Gastroesophageal sphincter (tissue), 4 donors: ENCODE measurements at regions not wholly inside any gene's neighbourhood (a gene's known extent, or its start where the extent isn't known, plus 50 kb on each side); places are given as distances from the start of the nearest gene placed in this dataset.

ENCODE experiments used
- ATAC-seq: fragments of 150-250 bp; one replicate; pipeline ENCODE4 v1.9.1; 2016; ENCODE audit warnings: mild to moderate bottlenecking, moderate library complexity
- H3K27ac ChIP-seq, 4 donors: fragments of 200-600 bp; sonication (generic) in 3 of 4; 1 replicate in 3 of 4; 2 replicates in 1 of 4; pipeline ENCODE4 v1.5.1; 2016 to 2019
- H3K27me3 ChIP-seq: fragments of 200-600 bp; sonication (generic); one replicate; pipeline ENCODE4 v1.5.1; 2019
- H3K36me3 ChIP-seq, 2 donors: fragments of 200-600 bp; sonication (generic); one replicate each; pipeline ENCODE4 v1.5.1; 2019; ENCODE audit warnings: control low read depth in 1 of 2
- H3K4me1 ChIP-seq, 3 donors: fragments of 200-600 bp; sonication (generic); 1 replicate in 2 of 3; 2 replicates in 1 of 3; pipeline ENCODE4 v1.5.1; 2016 to 2019; ENCODE audit warnings: control low read depth in 2 of 3
- H3K4me3 ChIP-seq, 2 donors: fragments of 200-600 bp; sonication (generic); one replicate each; pipeline ENCODE4 v1.5.1; 2019; ENCODE audit warnings: mild to moderate bottlenecking in 1 of 2, moderate library complexity in 1 of 2
- H3K9me3 ChIP-seq, 3 donors: fragments of 200-600 bp; sonication (generic); one replicate each; pipeline ENCODE4 v1.5.1; 2017 to 2019; ENCODE audit warnings: control low read depth in 2 of 3
- EP300 ChIP-seq: sonication (generic); formaldehyde crosslinking; IDR thresholded peaks from one replicate; pipeline ENCODE4 v1.6.1; 2017; ENCODE audit warnings: antibody characterized with exemption, mild to moderate bottlenecking
- POLR2A ChIP-seq, 2 donors: fragments of 450-650 bp; IDR thresholded peaks; one replicate each; pipeline ENCODE4 v1.6.1; 2017; ENCODE audit warnings: antibody characterized with exemption in 2 of 2, mild to moderate bottlenecking in 2 of 2, moderate library complexity in 1 of 2
- POLR2AphosphoS5 ChIP-seq: sonication (generic); formaldehyde crosslinking; IDR thresholded peaks from one replicate; pipeline ENCODE4 v1.6.1; 2017; ENCODE audit warnings: antibody characterized with exemption
- WGBS, 2 donors: methylation state at CpG; one replicate each; pipeline ENCODE4 v1.1.5; 2018; ENCODE audit warnings: low coverage in 1 of 2; 5-methylcytosine and 5-hydroxymethylcytosine counted together
- TF ChIP-seq, protein P1 (sequence below), 4 experiments: fragments of 200-600 bp in 2 of 4; fragments of 450-650 bp in 2 of 4; sonication (generic) in 1 of 4; IDR thresholded peaks; one replicate each; pipeline ENCODE4 v1.5.1; 2017 to 2019; ENCODE audit warnings: antibody characterized with exemption in 4 of 4, mild to moderate bottlenecking in 2 of 4, moderate library complexity in 2 of 4

DNA sequence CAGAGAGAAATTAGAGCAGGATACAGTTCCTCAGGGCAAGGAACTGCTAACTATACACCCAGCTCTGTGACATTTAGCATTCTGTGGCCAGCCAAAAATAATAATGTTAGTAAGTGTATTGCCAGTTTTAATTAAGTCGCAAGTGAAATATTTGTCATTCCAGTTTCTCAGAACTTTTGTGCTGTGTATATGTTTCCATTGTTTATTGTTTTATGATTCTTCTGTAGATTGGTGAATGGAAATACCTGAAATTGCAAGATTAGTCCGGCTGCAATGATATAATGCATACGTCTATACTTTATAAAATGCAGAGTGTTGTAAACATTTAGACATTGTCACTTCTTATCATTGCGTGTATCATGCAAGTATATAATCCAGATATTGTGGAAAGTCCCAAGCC lies 351.3 kb upstream of the GRM7 start:
- no peaks in the 10 kb centered on the region for H3K27me3 ChIP-seq
- no peaks in the 10 kb centered on the region for H3K4me1 ChIP-seq
- no peaks in the 10 kb centered on the region for H3K36me3 ChIP-seq
- no peak overlapping the region for H3K4me3 ChIP-seq
- no peak overlapping the region for H3K27ac ChIP-seq
- ATAC-seq: no peak
- TF ChIP-seq EP300 (no peak), POLR2A (IDR thresholded peaks at IDR 0.05) (no peak), POLR2AphosphoS5 (no peak)
- TF ChIP-seq, protein P1, sequence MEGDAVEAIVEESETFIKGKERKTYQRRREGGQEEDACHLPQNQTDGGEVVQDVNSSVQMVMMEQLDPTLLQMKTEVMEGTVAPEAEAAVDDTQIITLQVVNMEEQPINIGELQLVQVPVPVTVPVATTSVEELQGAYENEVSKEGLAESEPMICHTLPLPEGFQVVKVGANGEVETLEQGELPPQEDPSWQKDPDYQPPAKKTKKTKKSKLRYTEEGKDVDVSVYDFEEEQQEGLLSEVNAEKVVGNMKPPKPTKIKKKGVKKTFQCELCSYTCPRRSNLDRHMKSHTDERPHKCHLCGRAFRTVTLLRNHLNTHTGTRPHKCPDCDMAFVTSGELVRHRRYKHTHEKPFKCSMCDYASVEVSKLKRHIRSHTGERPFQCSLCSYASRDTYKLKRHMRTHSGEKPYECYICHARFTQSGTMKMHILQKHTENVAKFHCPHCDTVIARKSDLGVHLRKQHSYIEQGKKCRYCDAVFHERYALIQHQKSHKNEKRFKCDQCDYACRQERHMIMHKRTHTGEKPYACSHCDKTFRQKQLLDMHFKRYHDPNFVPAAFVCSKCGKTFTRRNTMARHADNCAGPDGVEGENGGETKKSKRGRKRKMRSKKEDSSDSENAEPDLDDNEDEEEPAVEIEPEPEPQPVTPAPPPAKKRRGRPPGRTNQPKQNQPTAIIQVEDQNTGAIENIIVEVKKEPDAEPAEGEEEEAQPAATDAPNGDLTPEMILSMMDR (IDR thresholded peaks at IDR 0.05): no peak
- 48 to 49% methylated on average over 4 of the region's 4 CpGs for WGBS, 2 donors
- H3K9me3 ChIP-seq: no peaks in the 10 kb centered on the region

DNA sequence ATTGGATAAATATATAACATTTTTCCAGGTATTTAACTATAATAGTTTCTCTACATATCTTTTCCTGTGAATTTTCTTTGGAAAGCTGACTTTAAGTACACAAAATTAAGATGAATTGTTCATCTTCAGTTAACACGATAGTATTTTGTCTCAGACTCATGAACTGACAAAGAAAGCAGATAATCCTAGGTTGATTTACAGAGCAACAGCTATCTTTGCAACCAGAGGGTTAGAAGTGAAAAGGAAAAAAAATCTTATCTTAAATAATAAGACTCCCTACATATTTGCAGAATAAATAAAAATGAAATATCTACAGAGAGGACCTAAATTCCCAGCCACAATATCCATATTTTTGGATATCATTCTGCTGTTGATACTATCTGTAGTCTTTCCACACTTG lies 350.2 kb upstream of the GRM7 start:
- Histone ChIP-seq H3K4me3 (no peak overlapping the region), H3K27me3 (no peaks in the 10 kb centered on the region), H3K27ac (no peak overlapping the region), H3K9me3 (no peaks in the 10 kb centered on the region), H3K4me1 (no peaks in the 10 kb centered on the region), H3K36me3 (no peaks in the 10 kb centered on the region)
- 42 to 53% methylated on average over 1 of the region's 1 CpG for WGBS, 2 donors
- TF ChIP-seq POLR2AphosphoS5: no peak
- no peak for TF ChIP-seq EP300
- no peak for TF ChIP-seq POLR2A (IDR thresholded peaks at IDR 0.05)
- TF ChIP-seq, protein P1 (IDR thresholded peaks at IDR 0.05): no peak
- no peak for ATAC-seq

DNA sequence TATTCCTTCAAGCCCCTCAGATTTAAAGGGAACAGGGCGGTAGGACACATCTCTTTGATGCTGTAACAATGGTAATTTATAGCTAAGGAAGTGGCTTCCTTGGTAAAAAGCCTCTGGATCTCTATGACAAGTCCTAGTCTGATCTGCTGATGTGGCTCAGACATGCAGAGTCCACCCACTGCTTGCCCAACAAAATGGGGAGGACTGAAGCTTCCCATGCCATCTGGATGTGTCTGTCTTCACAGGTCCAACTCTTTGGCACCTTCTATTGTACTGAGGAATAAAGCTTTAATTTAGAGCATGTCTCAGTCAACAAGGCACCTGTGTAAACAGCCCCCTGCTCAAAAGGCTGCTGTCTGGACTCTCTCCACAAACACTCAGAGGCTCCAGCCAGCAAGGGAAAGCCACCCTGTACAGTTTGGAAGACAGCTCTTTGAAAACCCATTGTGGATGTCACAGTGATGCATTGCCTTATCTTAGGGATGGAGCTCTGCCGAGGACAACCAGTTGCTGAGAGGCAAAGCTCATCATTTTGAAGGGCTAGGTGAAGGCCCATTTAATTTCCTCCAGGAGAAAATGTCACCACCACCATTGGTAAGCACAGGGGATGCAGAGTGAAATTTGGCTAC lies 348.6 kb upstream of the GRM7 start:
- H3K4me3 ChIP-seq: no peak overlapping the region
- no peaks in the 10 kb centered on the region for H3K4me1 ChIP-seq
- H3K36me3 ChIP-seq: no peaks in the 10 kb centered on the region
- no peak for ATAC-seq
- no peaks in the 10 kb centered on the region for H3K9me3 ChIP-seq
- H3K27me3 ChIP-seq: no peaks in the 10 kb centered on the region
- no peak overlapping the region for H3K27ac ChIP-seq
- TF ChIP-seq EP300 (no peak), POLR2A (IDR thresholded peaks at IDR 0.05) (no peak), POLR2AphosphoS5 (no peak)
- TF ChIP-seq, protein P1 (IDR thresholded peaks at IDR 0.05): no peak
- 79 to 80% methylated on average over 1 to 2 of the region's 2 CpGs for WGBS, 2 donors

DNA sequence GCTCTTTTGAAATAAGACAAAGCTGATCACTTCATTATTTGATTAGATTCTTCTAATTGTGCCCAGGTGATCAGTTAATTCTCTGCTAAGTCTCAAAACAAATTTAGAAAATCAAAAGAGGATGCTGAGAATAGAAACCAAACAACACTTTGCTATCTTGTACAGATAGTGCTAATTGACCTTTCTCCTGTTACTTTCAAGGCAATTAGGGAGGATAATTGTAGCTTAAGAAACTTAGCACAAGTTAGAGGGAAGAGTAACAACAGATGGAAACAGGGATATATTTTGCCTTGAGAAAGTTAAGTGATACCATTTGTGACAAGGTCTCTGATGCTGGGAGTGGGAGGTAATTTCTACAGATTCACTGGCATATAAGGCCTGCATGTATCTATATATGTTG lies 344.8 kb upstream of the GRM7 start:
- Histone ChIP-seq H3K4me1 (no peaks in the 10 kb centered on the region), H3K4me3 (no peak overlapping the region)

DNA sequence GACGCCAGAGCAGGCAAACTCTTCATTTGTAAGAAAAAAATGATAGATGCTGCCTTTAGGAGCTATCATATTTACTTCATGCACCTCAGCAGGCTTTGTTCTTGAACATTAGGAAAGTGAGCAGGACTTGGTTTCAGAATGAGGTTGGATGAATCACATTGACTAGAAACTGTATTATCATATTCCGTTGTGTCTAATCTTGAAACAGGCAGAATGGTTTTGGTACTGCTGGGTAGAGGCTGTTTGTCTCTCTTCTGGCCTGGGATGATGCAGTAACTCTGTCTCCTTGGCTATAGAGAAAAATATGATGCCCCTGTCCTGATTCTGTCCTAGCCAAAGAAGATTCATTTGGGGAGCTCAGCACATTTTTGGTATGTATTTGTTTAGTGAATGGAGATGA lies 344.2 kb upstream of the GRM7 start:
- no peak for ATAC-seq
- Histone ChIP-seq H3K9me3 (no peaks in the 10 kb centered on the region), H3K27ac (no peak overlapping the region), H3K27me3 (no peaks in the 10 kb centered on the region), H3K4me1 (no peaks in the 10 kb centered on the region), H3K36me3 (no peaks in the 10 kb centered on the region), H3K4me3 (no peak overlapping the region)
- WGBS, 2 donors: 28 to 67% methylated on average over 2 of the region's 2 CpGs
- no peak for TF ChIP-seq EP300

More for the DNA sequence above, 344.8 kb upstream of the GRM7 start:
- TF ChIP-seq POLR2A (IDR thresholded peaks at IDR 0.05): no peak
- TF ChIP-seq, protein P1 (IDR thresholded peaks at IDR 0.05): no peak
- no peak for TF ChIP-seq POLR2AphosphoS5
- Histone ChIP-seq H3K36me3 (no peaks in the 10 kb centered on the region), H3K27me3 (no peaks in the 10 kb centered on the region), H3K9me3 (no peaks in the 10 kb centered on the region), H3K27ac (no peak overlapping the region)
- ATAC-seq: no peak
